ENCODE measurements at regions not wholly inside any gene's neighbourhood (a gene's known extent, or its start where the extent isn't known, plus 50 kb on each side); places are given as distances from the start of the nearest gene placed in this dataset.

DNA sequence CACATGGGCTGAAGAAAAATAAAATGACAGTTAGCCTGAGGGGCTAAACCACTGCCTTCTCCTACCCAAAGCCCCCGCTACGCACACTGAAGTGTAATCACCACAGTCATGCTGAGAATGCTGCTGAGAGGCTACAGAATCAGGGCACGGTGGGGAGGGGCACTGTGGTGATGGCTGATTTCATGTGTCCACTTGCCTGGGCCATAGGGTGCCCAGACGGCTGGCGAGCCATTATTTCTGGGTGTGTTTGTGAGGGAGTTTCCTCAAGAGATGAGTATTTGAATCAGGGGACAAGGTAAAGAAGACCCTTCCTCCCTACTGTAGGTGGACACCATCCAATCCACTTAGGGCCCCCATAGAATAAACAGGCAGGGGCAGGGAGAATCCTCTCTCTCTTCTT lies 1313.2 kb downstream of the TBC1D22A start:
- no peaks in the 10 kb centered on the region for H3K36me3 ChIP-seq (ENCODE audit: control insufficient read depth, insufficient read depth, low read length)
- no peaks in the 10 kb centered on the region for H3K4me1 ChIP-seq (ENCODE audit: control insufficient read depth, insufficient read depth, low read length)
- H4K20me1 ChIP-seq (ENCODE audit: insufficient read depth, low read length), result no peaks in the 10 kb centered on the region
- H2BK15ac ChIP-seq (ENCODE audit: low read depth, low read length), result no peak overlapping the region
- H3K23ac ChIP-seq (ENCODE audit: low read depth, low read length), result no peak overlapping the region
- H4K91ac ChIP-seq (ENCODE audit: insufficient read depth, low read depth, low read length), result no peak overlapping the region
- no peak overlapping the region for H3K4me3 ChIP-seq (ENCODE audit: insufficient read depth, low read depth, low read length)
- in situ Hi-C loops (cut with MboI; ENCODE audit: low sequenced_read_pairs) (no loop called here), dilution Hi-C loops (cut with HindIII; ENCODE audit: low sequenced_read_pairs, unreplicated experiment) (no loop called here), intact Hi-C loops (cut with micrococcal nuclease) (no loop called here)
- H3K27ac ChIP-seq (ENCODE audit: insufficient read depth, low read length), result no peak overlapping the region
- ATAC-seq (ENCODE audit: low read depth), result no peak
- no peak overlapping the region for H2AK9ac ChIP-seq (replicated peaks; ENCODE audit: low read depth, low read length, poor library complexity)
- no peaks in the 10 kb centered on the region for H3K79me1 ChIP-seq (ENCODE audit: low read depth in 1 of 2, low read length in 2 of 2)
- no CpG with 5 or more reads among the region's 5 CpGs for WGBS, 2 experiments (ENCODE audit: extremely low coverage in 2 of 2, insufficient read length in 1 of 2)
- H3K9ac ChIP-seq (ENCODE audit: low read depth, low read length), result no peak overlapping the region
- no peak overlapping the region for H4K8ac ChIP-seq (ENCODE audit: low read depth in 2 of 2, low read length in 2 of 2)
- H3K56ac ChIP-seq (ENCODE audit: extremely low read depth, insufficient read depth, low read length), result no peak overlapping the region
- no peak overlapping the region for H3K14ac ChIP-seq (replicated peaks; ENCODE audit: low read depth, low read length)
- no peak overlapping the region for H3K4me2 ChIP-seq (ENCODE audit: low read depth, low read length)
- H3K27me3 ChIP-seq (ENCODE audit: control insufficient read depth, insufficient read depth, low read length), result no peaks in the 10 kb centered on the region
- no peak overlapping the region for H2BK120ac ChIP-seq (ENCODE audit: low read depth, low read length)
- DNase-seq, result no peak
- H3K18ac ChIP-seq (ENCODE audit: low read depth, low read length), result no peak overlapping the region
- no peak overlapping the region for H2AFZ ChIP-seq (replicated peaks; ENCODE audit: low read length, poor library complexity)
- H4K5ac ChIP-seq (ENCODE audit: low read depth, low read length), result no peak overlapping the region
- no peak for TF ChIP-seq CEBPB (IDR thresholded peaks at IDR 0.05; ENCODE audit: low read depth, low read length)
- TF ChIP-seq, protein P1, sequence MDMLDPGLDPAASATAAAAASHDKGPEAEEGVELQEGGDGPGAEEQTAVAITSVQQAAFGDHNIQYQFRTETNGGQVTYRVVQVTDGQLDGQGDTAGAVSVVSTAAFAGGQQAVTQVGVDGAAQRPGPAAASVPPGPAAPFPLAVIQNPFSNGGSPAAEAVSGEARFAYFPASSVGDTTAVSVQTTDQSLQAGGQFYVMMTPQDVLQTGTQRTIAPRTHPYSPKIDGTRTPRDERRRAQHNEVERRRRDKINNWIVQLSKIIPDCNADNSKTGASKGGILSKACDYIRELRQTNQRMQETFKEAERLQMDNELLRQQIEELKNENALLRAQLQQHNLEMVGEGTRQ (IDR thresholded peaks at IDR 0.05; ENCODE audit: low read depth, low read length), result no peak
- no peak for TF ChIP-seq RCOR1 (IDR thresholded peaks at IDR 0.05; ENCODE audit: insufficient replicate concordance, low read length)
- no peak for TF ChIP-seq NFE2L2 (IDR thresholded peaks at IDR 0.05; ENCODE audit: low read depth, low read length)
- no peak for TF ChIP-seq BHLHE40 (IDR thresholded peaks at IDR 0.05; ENCODE audit: low read depth, low read length)
- TF ChIP-seq MAFK (IDR thresholded peaks at IDR 0.05; ENCODE audit: low read depth, low read length), result no peak
- no peak for TF ChIP-seq CHD1 (IDR thresholded peaks at IDR 0.05; ENCODE audit: low read depth, low read length)
- TF ChIP-seq RFX5 (IDR thresholded peaks at IDR 0.05; ENCODE audit: low read depth, low read length), result no peak
- TF ChIP-seq, protein P2, sequence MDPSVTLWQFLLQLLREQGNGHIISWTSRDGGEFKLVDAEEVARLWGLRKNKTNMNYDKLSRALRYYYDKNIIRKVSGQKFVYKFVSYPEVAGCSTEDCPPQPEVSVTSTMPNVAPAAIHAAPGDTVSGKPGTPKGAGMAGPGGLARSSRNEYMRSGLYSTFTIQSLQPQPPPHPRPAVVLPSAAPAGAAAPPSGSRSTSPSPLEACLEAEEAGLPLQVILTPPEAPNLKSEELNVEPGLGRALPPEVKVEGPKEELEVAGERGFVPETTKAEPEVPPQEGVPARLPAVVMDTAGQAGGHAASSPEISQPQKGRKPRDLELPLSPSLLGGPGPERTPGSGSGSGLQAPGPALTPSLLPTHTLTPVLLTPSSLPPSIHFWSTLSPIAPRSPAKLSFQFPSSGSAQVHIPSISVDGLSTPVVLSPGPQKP (IDR thresholded peaks at IDR 0.05; ENCODE audit: borderline replicate concordance, low read depth, low read length), result no peak
- no peak for TF ChIP-seq FOS (IDR thresholded peaks at IDR 0.05; ENCODE audit: low read depth, low read length)
- TF ChIP-seq MXI1 (IDR thresholded peaks at IDR 0.05; ENCODE audit: borderline replicate concordance, low read depth, low read length), result no peak
- no peak for TF ChIP-seq SMC3 (IDR thresholded peaks at IDR 0.05; ENCODE audit: low read depth, low read length)
- POLR2A ChIA-PET (ENCODE audit: unreplicated experiment), result no interaction called here
- no peaks in the 10 kb centered on the region for H3K9me1 ChIP-seq (ENCODE audit: insufficient read depth, low read length)
- no peak overlapping the region for H3K4ac ChIP-seq (ENCODE audit: low read depth, low read length)
- H2AK5ac ChIP-seq (ENCODE audit: low read depth, low read length), result no peak overlapping the region
- peaks cover 53% of the 10 kb centered on the region for H3K9me3 ChIP-seq (ENCODE audit: control insufficient read depth, insufficient read depth, low read length)
- H2BK20ac ChIP-seq (ENCODE audit: low read depth, low read length), result no peak overlapping the region
- no peak overlapping the region for H2BK5ac ChIP-seq (ENCODE audit: low read depth, low read length, poor library complexity, severe bottlenecking)
- BruUV-seq (replicated peaks), result no TSS peak
- CTCF ChIA-PET, result no interaction called here

All from IMR-90 (cell line).